ENCODE measurements at regions not wholly inside any gene's neighbourhood (a gene's known extent, or its start where the extent isn't known, plus 50 kb on each side); places are given as distances from the start of the nearest gene placed in this dataset.

GRCh38 chr3:43995547-43996378, 245.9 kb upstream of the TOPAZ1 start:
- FAIRE-seq (peak; percentile 80), ATAC-seq (peak; percentile 6), DNase-seq (ENCODE audit: low read depth, low spot score) (no peak)
- no peak for TF ChIP-seq ZBED1 (IDR thresholded peaks at IDR 0.05; ENCODE audit: borderline replicate concordance)
- TF ChIP-seq KAT2A (conservative IDR thresholded peaks at IDR 0.05; ENCODE audit: control insufficient read depth, low read depth, low read length): no peak
- no peak for TF ChIP-seq ZNF687 (IDR thresholded peaks at IDR 0.05)
- no peak for TF ChIP-seq RFX5 (IDR thresholded peaks at IDR 0.05; ENCODE audit: low read depth, low read length)
- peak; percentile 15; the same call in 1 of the 2 replicates for TF ChIP-seq IKZF1 (conservative IDR thresholded peaks at IDR 0.05)
- TF ChIP-seq HDAC6 (IDR thresholded peaks at IDR 0.05; ENCODE audit: unreplicated experiment): peak; percentile 25
- TF ChIP-seq EZH2 (IDR thresholded peaks at IDR 0.05; ENCODE audit: borderline replicate concordance, control insufficient read depth, low read depth, low read length): 0 out of 2 replicates have a peak, but pooled peaks have one; percentile 67
- no peak for TF ChIP-seq IRF3 (IDR thresholded peaks at IDR 0.05)
- ChIA-PET POLR2A (interaction anchor here (1.3 to 2.5 kb wide), 2 partner anchors 50 to 117 kb away, joined by 3 to 9 read pairs; no protein-coding TSS in a partner anchor), SMC1A (ENCODE audit: uncharacterized antibody, unreplicated experiment) (interaction anchor here (0.6 to 3.7 kb wide), 21 partner anchors 8 to 478 kb away, joined by 3 to 20 read pairs (median 4); no protein-coding TSS in a partner anchor), CTCF (interaction anchor here (0.6 to 6.4 kb wide), 27 partner anchors 9 to 1137 kb away, joined by 3 to 47 read pairs (median 4); no protein-coding TSS in a partner anchor), RAD21 (ENCODE audit: unreplicated experiment) (interaction anchor here (0.6 to 4.9 kb wide), 20 partner anchors 9 to 239 kb away, joined by 3 to 25 read pairs (median 4); no protein-coding TSS in a partner anchor)
- Histone ChIP-seq H3K9ac (ENCODE audit: control insufficient read depth, insufficient read depth, low read length) (no peak overlapping the region), H3K4me1 (ENCODE audit: control insufficient read depth, insufficient read depth, low read length) (peaks cover 15% of the 10 kb centered on the region), H3K4me3 (peak overlapping the region; percentile 83), H3K9me3 (replicated peaks; ENCODE audit: control insufficient read depth, insufficient read depth, low read length) (peaks cover 4% of the 10 kb centered on the region; the same call in 2 of the 3 replicates), H3K79me2 (ENCODE audit: control insufficient read depth, insufficient read depth, low read length) (peaks cover 16% of the 10 kb centered on the region), H4K20me1 (ENCODE audit: control insufficient read depth, insufficient read depth) (no peaks in the 10 kb centered on the region), H2AFZ (ENCODE audit: control insufficient read depth, low read depth, low read length) (peak overlapping the region; percentile 46), H3K27ac (ENCODE audit: control insufficient read depth, insufficient read depth) (no peak overlapping the region), H3K36me3 (ENCODE audit: control insufficient read depth in 2 of 2, insufficient read depth in 2 of 2, low read length in 1 of 2) (no peaks in the 10 kb centered on the region), H3K27me3 (replicated peaks in 1 of 2; ENCODE audit: control insufficient read depth in 2 of 2, insufficient read depth in 2 of 2, low read length in 1 of 2) (peaks cover 16 to 18% of the 10 kb centered on the region in 2 experiments), H3K4me2 (ENCODE audit: control insufficient read depth, insufficient read depth) (peak overlapping the region; percentile 95)
- WGBS (ENCODE audit: insufficient coverage, insufficient replicate concordance, low lambda C conversion rate, missing lambda C conversion rate): 4% methylated on average over 46 of the region's 58 CpGs
- in situ Hi-C loops (cut with MboI) (loop anchor here (10.0 kb wide), 1 partner anchor 199 kb away; no protein-coding TSS in a partner anchor), intact Hi-C loops (cut with micrococcal nuclease; ENCODE audit: unreplicated experiment) (loop anchor here (1.0 to 10.0 kb wide), 4 partner anchors 103 to 231 kb away; no protein-coding TSS in a partner anchor)
- no TSS peak for BruUV-seq (replicated peaks)
